ENCODE measurements at regions not wholly inside any gene's neighbourhood (a gene's known extent, or its start where the extent isn't known, plus 50 kb on each side); places are given as distances from the start of the nearest gene placed in this dataset.

DNA sequence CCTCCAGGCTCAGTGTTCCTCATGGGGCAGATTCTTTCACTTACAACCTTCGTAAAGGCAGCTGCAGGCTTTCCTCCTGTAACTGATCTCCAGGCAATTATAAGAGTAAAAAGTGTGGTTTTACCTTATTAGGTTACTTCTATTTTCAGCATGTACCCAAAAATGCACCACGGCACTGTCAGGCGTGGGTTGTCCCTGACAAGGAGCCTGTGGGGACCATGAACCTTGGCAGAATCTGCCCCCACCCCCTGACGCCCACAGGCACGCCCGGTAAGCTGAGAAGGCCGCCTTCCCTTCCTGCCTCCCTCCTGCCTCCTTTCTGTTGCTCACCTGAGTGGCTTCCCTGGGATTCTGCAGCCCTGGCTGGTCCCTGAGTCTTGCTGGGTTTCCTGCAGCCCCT, 1383.3 kb downstream of the TBC1D22A start:
- no peak for ATAC-seq

DNA sequence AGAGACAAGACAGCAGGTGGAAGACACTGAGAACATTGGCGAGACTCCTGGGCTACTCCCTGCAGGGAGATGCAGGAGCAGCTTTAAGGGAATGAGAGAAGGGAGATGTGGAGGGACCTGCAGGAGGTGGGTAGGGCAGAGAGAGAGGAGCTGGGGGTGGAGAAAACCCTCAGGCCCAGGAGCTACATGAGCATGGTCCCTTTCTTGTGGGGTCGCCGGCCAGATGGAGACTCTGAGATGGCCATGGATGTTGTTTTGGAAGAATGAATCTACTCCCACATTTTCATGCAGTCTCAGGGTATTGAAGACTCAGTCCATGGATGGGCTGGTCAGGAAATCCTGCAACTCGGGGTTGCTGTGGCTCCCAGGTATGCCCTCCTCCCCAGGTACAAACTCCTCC, 1381.9 kb downstream of the TBC1D22A start:
- no peak for ATAC-seq
- TF ChIP-seq, protein P1, sequence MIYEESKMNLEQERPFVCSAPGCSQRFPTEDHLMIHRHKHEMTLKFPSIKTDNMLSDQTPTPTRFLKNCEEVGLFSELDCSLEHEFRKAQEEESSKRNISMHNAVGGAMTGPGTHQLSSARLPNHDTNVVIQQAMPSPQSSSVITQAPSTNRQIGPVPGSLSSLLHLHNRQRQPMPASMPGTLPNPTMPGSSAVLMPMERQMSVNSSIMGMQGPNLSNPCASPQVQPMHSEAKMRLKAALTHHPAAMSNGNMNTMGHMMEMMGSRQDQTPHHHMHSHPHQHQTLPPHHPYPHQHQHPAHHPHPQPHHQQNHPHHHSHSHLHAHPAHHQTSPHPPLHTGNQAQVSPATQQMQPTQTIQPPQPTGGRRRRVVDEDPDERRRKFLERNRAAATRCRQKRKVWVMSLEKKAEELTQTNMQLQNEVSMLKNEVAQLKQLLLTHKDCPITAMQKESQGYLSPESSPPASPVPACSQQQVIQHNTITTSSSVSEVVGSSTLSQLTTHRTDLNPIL (CRISPR knock-in tag; IDR thresholded peaks at IDR 0.05; ENCODE audit: low read depth), result no peak
- TF ChIP-seq, protein P2, sequence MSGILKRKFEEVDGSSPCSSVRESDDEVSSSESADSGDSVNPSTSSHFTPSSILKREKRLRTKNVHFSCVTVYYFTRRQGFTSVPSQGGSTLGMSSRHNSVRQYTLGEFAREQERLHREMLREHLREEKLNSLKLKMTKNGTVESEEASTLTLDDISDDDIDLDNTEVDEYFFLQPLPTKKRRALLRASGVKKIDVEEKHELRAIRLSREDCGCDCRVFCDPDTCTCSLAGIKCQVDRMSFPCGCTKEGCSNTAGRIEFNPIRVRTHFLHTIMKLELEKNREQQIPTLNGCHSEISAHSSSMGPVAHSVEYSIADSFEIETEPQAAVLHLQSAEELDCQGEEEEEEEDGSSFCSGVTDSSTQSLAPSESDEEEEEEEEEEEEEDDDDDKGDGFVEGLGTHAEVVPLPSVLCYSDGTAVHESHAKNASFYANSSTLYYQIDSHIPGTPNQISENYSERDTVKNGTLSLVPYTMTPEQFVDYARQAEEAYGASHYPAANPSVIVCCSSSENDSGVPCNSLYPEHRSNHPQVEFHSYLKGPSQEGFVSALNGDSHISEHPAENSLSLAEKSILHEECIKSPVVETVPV (CRISPR knock-in tag; IDR thresholded peaks at IDR 0.05), result no peak
- TF ChIP-seq ARNTL (CRISPR knock-in tag; IDR thresholded peaks at IDR 0.05; ENCODE audit: borderline replicate concordance, low read depth), result no peak
- no peak for TF ChIP-seq ISL1 (CRISPR knock-in tag; IDR thresholded peaks at IDR 0.05)
- no peak for TF ChIP-seq SNAI2 (CRISPR knock-in tag; IDR thresholded peaks at IDR 0.05)
- TF ChIP-seq ESRRG (CRISPR knock-in tag; IDR thresholded peaks at IDR 0.05), result no peak
- no peak for TF ChIP-seq TCF4 (CRISPR knock-in tag; IDR thresholded peaks at IDR 0.05; ENCODE audit: borderline replicate concordance)

More for the DNA sequence above, 1383.3 kb downstream of the TBC1D22A start:
- no peak for TF ChIP-seq ZC3H10 (CRISPR knock-in tag; IDR thresholded peaks at IDR 0.05)
- TF ChIP-seq TSHZ2 (CRISPR knock-in tag; IDR thresholded peaks at IDR 0.05), result no peak
- no peak for TF ChIP-seq ZNF70 (CRISPR knock-in tag; IDR thresholded peaks at IDR 0.05)
- no peak for TF ChIP-seq CSDC2 (CRISPR knock-in tag; IDR thresholded peaks at IDR 0.05)
- TF ChIP-seq, protein P3, sequence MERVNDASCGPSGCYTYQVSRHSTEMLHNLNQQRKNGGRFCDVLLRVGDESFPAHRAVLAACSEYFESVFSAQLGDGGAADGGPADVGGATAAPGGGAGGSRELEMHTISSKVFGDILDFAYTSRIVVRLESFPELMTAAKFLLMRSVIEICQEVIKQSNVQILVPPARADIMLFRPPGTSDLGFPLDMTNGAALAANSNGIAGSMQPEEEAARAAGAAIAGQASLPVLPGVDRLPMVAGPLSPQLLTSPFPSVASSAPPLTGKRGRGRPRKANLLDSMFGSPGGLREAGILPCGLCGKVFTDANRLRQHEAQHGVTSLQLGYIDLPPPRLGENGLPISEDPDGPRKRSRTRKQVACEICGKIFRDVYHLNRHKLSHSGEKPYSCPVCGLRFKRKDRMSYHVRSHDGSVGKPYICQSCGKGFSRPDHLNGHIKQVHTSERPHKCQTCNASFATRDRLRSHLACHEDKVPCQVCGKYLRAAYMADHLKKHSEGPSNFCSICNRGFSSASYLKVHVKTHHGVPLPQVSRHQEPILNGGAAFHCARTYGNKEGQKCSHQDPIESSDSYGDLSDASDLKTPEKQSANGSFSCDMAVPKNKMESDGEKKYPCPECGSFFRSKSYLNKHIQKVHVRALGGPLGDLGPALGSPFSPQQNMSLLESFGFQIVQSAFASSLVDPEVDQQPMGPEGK (CRISPR knock-in tag; IDR thresholded peaks at IDR 0.05; ENCODE audit: borderline replicate concordance), result no peak
- no peak for TF ChIP-seq ISL1 (CRISPR knock-in tag; IDR thresholded peaks at IDR 0.05)
- no peak for TF ChIP-seq BACH2 (CRISPR knock-in tag; IDR thresholded peaks at IDR 0.05; ENCODE audit: borderline replicate concordance)
- no peak for TF ChIP-seq ESRRG (CRISPR knock-in tag; IDR thresholded peaks at IDR 0.05)
- TF ChIP-seq POU6F1 (CRISPR knock-in tag; IDR thresholded peaks at IDR 0.05; ENCODE audit: borderline replicate concordance, low read depth), result no peak
- TF ChIP-seq, protein P2 (CRISPR knock-in tag; IDR thresholded peaks at IDR 0.05), result no peak
- no peak for TF ChIP-seq ZNF565 (CRISPR knock-in tag; conservative IDR thresholded peaks at IDR 0.05; ENCODE audit: low read depth)
- no peak for TF ChIP-seq ZNF8 (CRISPR knock-in tag; IDR thresholded peaks at IDR 0.05)

DNA sequence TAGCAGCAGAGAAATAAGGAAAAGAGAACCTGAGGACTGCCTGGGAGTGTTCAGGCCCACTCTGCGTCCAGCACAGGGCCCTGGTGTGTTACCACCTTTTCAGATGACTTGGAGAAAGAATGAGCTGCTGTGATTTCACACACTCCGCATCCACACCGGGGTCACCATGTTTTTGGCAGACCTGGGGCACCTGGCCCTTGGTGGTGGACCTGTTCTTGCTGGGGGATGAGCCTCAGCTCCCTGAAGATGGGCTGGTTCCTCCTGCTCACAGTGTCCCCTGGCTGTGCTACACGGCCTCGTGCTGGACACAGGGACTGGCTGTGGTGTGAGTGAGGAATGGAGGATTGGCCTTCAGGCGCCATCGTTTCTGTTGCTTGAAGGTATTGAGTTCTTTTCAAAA, 1381.4 kb downstream of the TBC1D22A start:
- no peak for ATAC-seq
- TF ChIP-seq TSHZ2 (CRISPR knock-in tag; IDR thresholded peaks at IDR 0.05), result no peak
- no peak for TF ChIP-seq ZC3H10 (CRISPR knock-in tag; IDR thresholded peaks at IDR 0.05)
- no peak for TF ChIP-seq ZNF565 (CRISPR knock-in tag; conservative IDR thresholded peaks at IDR 0.05; ENCODE audit: low read depth)
- TF ChIP-seq OSR1 (CRISPR knock-in tag; IDR thresholded peaks at IDR 0.05), result no peak
- no peak for TF ChIP-seq ISL1 (CRISPR knock-in tag; IDR thresholded peaks at IDR 0.05)
- no peak for TF ChIP-seq GLIS3 (CRISPR knock-in tag; IDR thresholded peaks at IDR 0.05)
- TF ChIP-seq TOX (CRISPR knock-in tag; IDR thresholded peaks at IDR 0.05; ENCODE audit: borderline replicate concordance), result no peak
- no peak for TF ChIP-seq PPARA (CRISPR knock-in tag; IDR thresholded peaks at IDR 0.05; ENCODE audit: borderline replicate concordance)
- TF ChIP-seq RARB (CRISPR knock-in tag; IDR thresholded peaks at IDR 0.05), result no peak
- TF ChIP-seq, protein P2 (CRISPR knock-in tag; IDR thresholded peaks at IDR 0.05), result no peak
- TF ChIP-seq BACH2 (CRISPR knock-in tag; IDR thresholded peaks at IDR 0.05; ENCODE audit: borderline replicate concordance), result no peak

Data from SK-N-SH treated with all-trans-retinoic acid at 6 μM for 48 hours (cell line).